ENCODE measurements at regions not wholly inside any gene's neighbourhood (a gene's known extent, or its start where the extent isn't known, plus 50 kb on each side); places are given as distances from the start of the nearest gene placed in this dataset.

- TF ChIP-seq REST (IDR thresholded peaks at IDR 0.05; ENCODE audit: insufficient read depth in 1 of 2, low read depth in 2 of 2, low read length in 1 of 2) (no peak), POLR2AphosphoS5 (IDR thresholded peaks at IDR 0.05; ENCODE audit: low read depth, low read length) (no peak), TCF7L2 (IDR thresholded peaks at IDR 0.05; ENCODE audit: low read depth, low read length) (no peak), SIN3A (IDR thresholded peaks at IDR 0.05; ENCODE audit: borderline replicate concordance, insufficient read depth, low read depth, low read length) (no peak)
- TF ChIP-seq, protein P1, sequence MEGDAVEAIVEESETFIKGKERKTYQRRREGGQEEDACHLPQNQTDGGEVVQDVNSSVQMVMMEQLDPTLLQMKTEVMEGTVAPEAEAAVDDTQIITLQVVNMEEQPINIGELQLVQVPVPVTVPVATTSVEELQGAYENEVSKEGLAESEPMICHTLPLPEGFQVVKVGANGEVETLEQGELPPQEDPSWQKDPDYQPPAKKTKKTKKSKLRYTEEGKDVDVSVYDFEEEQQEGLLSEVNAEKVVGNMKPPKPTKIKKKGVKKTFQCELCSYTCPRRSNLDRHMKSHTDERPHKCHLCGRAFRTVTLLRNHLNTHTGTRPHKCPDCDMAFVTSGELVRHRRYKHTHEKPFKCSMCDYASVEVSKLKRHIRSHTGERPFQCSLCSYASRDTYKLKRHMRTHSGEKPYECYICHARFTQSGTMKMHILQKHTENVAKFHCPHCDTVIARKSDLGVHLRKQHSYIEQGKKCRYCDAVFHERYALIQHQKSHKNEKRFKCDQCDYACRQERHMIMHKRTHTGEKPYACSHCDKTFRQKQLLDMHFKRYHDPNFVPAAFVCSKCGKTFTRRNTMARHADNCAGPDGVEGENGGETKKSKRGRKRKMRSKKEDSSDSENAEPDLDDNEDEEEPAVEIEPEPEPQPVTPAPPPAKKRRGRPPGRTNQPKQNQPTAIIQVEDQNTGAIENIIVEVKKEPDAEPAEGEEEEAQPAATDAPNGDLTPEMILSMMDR (IDR thresholded peaks at IDR 0.05) = no peak
Measured at GRCh38 chr1:4430406-4431365, 223.7 kb upstream of the AJAP1 start.

Data from Panc1 (cell line).